ENCODE measurements at regions not wholly inside any gene's neighbourhood (a gene's known extent, or its start where the extent isn't known, plus 50 kb on each side); places are given as distances from the start of the nearest gene placed in this dataset.

DNA sequence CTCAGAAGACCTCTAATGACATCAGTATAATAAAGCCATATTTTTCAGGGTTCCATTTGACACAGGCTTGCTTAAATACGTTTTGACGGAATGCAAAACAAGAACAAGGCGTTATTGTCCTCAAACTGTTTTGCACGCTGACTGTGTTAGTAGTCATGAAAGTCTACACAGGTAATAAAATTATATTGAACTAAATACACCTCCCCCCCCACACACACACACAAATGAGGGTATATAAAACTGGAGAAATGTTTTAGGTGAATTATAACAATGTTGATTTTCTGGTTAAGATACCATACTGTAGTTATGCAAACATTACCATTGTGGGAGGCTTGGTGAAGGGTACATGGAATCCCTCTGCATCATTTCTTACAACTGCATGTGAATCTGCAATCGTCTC lies 257.1 kb upstream of the ARRDC4 start:
- no peaks in the 10 kb centered on the region for H3K27me3 Mint-ChIP-seq (ENCODE audit: low read depth, poor library complexity)
- H3K4me3 Mint-ChIP-seq: no peak overlapping the region
- H3K4me1 Mint-ChIP-seq: peaks cover 6% of the 10 kb centered on the region
- peaks cover 4% of the 10 kb centered on the region for H3K9me3 Mint-ChIP-seq
- no peaks in the 10 kb centered on the region for H3K36me3 Mint-ChIP-seq (ENCODE audit: low read depth)
- TF ChIP-seq, protein P1, sequence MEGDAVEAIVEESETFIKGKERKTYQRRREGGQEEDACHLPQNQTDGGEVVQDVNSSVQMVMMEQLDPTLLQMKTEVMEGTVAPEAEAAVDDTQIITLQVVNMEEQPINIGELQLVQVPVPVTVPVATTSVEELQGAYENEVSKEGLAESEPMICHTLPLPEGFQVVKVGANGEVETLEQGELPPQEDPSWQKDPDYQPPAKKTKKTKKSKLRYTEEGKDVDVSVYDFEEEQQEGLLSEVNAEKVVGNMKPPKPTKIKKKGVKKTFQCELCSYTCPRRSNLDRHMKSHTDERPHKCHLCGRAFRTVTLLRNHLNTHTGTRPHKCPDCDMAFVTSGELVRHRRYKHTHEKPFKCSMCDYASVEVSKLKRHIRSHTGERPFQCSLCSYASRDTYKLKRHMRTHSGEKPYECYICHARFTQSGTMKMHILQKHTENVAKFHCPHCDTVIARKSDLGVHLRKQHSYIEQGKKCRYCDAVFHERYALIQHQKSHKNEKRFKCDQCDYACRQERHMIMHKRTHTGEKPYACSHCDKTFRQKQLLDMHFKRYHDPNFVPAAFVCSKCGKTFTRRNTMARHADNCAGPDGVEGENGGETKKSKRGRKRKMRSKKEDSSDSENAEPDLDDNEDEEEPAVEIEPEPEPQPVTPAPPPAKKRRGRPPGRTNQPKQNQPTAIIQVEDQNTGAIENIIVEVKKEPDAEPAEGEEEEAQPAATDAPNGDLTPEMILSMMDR (IDR thresholded peaks at IDR 0.05): no peak
- no peak for DNase-seq
- no peak overlapping the region for H3K27ac Mint-ChIP-seq

DNA sequence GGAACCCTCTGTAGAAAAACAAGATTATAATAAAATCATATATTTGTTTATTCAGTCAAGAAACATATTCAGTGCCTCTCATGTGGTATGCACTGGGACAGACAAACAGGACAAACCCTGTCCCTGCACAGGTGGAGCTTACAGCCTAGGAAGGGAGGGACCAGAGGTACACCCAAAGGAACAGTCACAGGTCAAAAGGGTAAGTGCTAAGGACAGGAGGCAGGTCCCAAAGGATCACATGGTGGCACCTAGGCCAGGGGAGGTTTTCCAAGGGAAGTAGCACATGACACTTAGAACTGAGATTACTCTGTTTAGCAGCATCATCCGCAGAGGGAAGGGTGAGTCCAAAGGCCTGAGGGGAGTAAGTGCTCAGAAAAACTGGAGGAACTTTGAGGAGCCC lies 254.4 kb upstream of the ARRDC4 start:
- H3K9me3 Mint-ChIP-seq: no peaks in the 10 kb centered on the region
- H3K27ac Mint-ChIP-seq: no peak overlapping the region
- H3K4me1 Mint-ChIP-seq: peaks cover 16% of the 10 kb centered on the region
- DNase-seq: no peak
- H3K4me3 Mint-ChIP-seq: no peak overlapping the region
- no peaks in the 10 kb centered on the region for H3K36me3 Mint-ChIP-seq (ENCODE audit: low read depth)
- H3K27me3 Mint-ChIP-seq (ENCODE audit: low read depth, poor library complexity): no peaks in the 10 kb centered on the region
- TF ChIP-seq, protein P1 (IDR thresholded peaks at IDR 0.05): no peak

DNA sequence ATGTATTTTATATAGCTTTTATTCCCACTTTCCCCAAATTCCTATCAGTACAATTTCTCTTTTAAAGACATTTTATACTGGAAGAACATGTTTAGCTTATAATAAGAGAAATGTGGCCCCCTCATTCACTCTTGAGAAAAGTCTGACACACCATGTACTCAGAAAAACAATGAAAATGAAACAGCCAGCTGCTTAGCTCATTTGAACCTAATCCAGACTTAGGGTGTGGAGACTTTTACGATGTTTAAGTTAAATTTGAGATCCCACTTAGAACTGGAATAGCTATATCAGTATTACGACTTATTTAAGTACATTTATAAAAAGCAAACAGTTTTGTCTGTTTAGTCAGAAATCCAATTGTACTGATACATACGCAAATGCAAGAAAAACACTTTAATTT lies 252.3 kb upstream of the ARRDC4 start:
- peaks cover 20% of the 10 kb centered on the region for H3K4me1 Mint-ChIP-seq
- no peak overlapping the region for H3K4me3 Mint-ChIP-seq
- H3K27me3 Mint-ChIP-seq (ENCODE audit: low read depth, poor library complexity): no peaks in the 10 kb centered on the region
- H3K36me3 Mint-ChIP-seq (ENCODE audit: low read depth): no peaks in the 10 kb centered on the region
- TF ChIP-seq, protein P1 (IDR thresholded peaks at IDR 0.05): no peak
- no peak overlapping the region for H3K27ac Mint-ChIP-seq
- no peaks in the 10 kb centered on the region for H3K9me3 Mint-ChIP-seq
- no peak for DNase-seq

DNA sequence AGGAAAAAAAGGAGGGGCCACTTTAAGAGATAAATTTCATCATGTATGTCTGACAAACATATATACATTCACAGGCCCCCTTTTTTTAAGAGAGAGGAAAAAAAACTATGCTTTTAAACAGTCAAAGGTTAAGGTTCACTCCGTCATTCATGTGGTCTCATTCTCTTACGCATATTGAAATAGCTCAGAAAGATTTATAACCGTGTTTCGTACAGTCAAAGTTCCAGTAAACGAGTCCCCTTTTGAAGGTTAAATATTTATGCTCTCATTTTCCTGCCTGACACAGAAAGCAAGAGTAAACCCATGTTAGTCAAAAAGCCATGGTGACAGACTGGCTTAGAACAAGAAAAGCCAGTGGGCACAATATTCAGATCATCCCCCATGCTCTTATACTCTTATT lies 248.0 kb upstream of the ARRDC4 start:
- DNase-seq: no peak
- H3K27me3 Mint-ChIP-seq (ENCODE audit: low read depth, poor library complexity): no peaks in the 10 kb centered on the region
- no peak overlapping the region for H3K4me3 Mint-ChIP-seq
- TF ChIP-seq, protein P1 (IDR thresholded peaks at IDR 0.05): no peak
- H3K4me1 Mint-ChIP-seq: peaks cover 20% of the 10 kb centered on the region
- no peaks in the 10 kb centered on the region for H3K9me3 Mint-ChIP-seq
- no peaks in the 10 kb centered on the region for H3K36me3 Mint-ChIP-seq (ENCODE audit: low read depth)
- H3K27ac Mint-ChIP-seq: no peak overlapping the region

DNA sequence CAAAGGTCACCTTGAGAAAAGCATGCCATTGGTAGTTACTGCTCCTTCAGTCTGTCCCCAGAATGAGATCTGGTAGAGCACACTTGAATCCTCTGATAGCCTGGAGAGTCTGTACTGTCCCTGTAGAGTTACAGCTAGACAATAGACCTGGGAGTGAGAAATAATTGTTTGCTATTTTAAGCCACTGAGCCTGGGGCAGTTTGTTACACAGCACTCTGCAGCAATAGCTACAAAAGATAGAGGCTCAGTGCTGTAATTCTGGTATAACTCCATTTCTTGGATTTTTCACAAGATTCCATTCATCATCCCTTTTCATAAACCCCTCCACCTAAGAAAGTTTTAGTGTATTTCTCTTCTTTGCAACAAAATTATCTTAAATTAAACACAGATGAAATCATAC lies 242.7 kb upstream of the ARRDC4 start:
- TF ChIP-seq, protein P1 (IDR thresholded peaks at IDR 0.05): no peak
- Mint-ChIP-seq H3K36me3 (ENCODE audit: low read depth) (no peaks in the 10 kb centered on the region), H3K4me3 (no peak overlapping the region), H3K4me1 (no peaks in the 10 kb centered on the region), H3K9me3 (peaks cover 18% of the 10 kb centered on the region), H3K27ac (no peak overlapping the region), H3K27me3 (ENCODE audit: low read depth, poor library complexity) (no peaks in the 10 kb centered on the region)
- no peak for DNase-seq

DNA sequence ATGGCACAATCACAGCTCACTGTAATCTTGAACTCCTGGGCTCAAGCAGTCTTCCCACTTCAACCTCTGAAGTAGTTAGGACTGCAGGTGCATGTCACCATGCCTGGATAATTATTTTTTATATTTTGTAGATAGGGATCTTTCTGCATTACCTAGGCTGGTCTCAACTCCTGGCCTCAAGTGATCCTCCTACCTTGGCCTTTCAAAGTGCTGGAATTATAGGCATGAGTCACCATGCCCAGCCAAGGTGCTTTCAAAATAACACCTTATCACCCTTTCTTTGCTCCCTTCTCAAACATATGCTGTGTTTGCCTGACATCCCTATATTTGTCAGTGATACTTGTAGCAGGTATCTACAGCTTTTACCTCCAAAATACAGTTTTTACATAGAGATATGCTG lies 242.0 kb upstream of the ARRDC4 start:
- Mint-ChIP-seq H3K27ac (no peak overlapping the region), H3K9me3 (peaks cover 19% of the 10 kb centered on the region), H3K4me1 (no peaks in the 10 kb centered on the region), H3K27me3 (ENCODE audit: low read depth, poor library complexity) (no peaks in the 10 kb centered on the region), H3K4me3 (no peak overlapping the region), H3K36me3 (ENCODE audit: low read depth) (no peaks in the 10 kb centered on the region)
- no peak for DNase-seq
- TF ChIP-seq, protein P1 (IDR thresholded peaks at IDR 0.05): no peak
